HEK293 (cell line): ENCODE measurements at regions not wholly inside any gene's neighbourhood (a gene's known extent, or its start where the extent isn't known, plus 50 kb on each side); places are given as distances from the start of the nearest gene placed in this dataset.

ENCODE experiments used
- CTCF ChIP-seq: fragments of 450-650 bp; formaldehyde crosslinking; IDR thresholded peaks from 2 replicates; pipeline ENCODE4 v1.5.1; 2016; ENCODE audit warnings: missing biosample characterization, missing genetic modification characterization
- GLIS1 ChIP-seq: fragments of 450-650 bp; formaldehyde crosslinking; IDR thresholded peaks from 2 replicates; pipeline ENCODE4 v1.5.1; 2016; ENCODE audit warnings: missing biosample characterization, missing genetic modification characterization
- ZNF423 ChIP-seq: fragments of 450-650 bp; formaldehyde crosslinking; IDR thresholded peaks from 2 replicates; pipeline ENCODE4 v1.5.1; 2016; ENCODE audit warnings: missing biosample characterization, missing genetic modification characterization

- TF ChIP-seq CTCF (tag by site-specific recombination) = no peak
- no peak for TF ChIP-seq ZNF423
- TF ChIP-seq GLIS1 (tag by site-specific recombination) = no peak
Observed at GRCh38 chr3:44011680-44012079, 230.0 kb upstream of the TOPAZ1 start.
